H1 (cell line): ENCODE measurements at regions not wholly inside any gene's neighbourhood (a gene's known extent, or its start where the extent isn't known, plus 50 kb on each side); places are given as distances from the start of the nearest gene placed in this dataset.

ENCODE experiments used
- HDAC6 ChIP-seq: IDR thresholded peaks from one replicate; pipeline ENCODE4 v1.7.1; 2012; ENCODE audit warnings: low read depth, mild to moderate bottlenecking, inconsistent platforms, low read length, moderate library complexity
- RNF2 ChIP-seq: fragments of 200-900, 300-1000 bp; sonication (generic); IDR thresholded peaks from 2 replicates; pipeline ENCODE4 v1.7.1; 2016; ENCODE audit warnings: borderline replicate concordance, low read depth, mild to moderate bottlenecking, antibody characterized with exemption, low read length; ENCODE audit not compliant: poor library complexity, severe bottlenecking; ENCODE audit errors: missing control alignments
- TF ChIP-seq, protein P1 (sequence below): fragments of 300-600 bp; sonication (generic); IDR thresholded peaks from 2 replicates; pipeline ENCODE4 v1.7.1; 2012; ENCODE audit warnings: low read length, moderate library complexity, mild to moderate bottlenecking, inconsistent platforms; ENCODE audit not compliant: insufficient replicate concordance

- TF ChIP-seq, protein P1, sequence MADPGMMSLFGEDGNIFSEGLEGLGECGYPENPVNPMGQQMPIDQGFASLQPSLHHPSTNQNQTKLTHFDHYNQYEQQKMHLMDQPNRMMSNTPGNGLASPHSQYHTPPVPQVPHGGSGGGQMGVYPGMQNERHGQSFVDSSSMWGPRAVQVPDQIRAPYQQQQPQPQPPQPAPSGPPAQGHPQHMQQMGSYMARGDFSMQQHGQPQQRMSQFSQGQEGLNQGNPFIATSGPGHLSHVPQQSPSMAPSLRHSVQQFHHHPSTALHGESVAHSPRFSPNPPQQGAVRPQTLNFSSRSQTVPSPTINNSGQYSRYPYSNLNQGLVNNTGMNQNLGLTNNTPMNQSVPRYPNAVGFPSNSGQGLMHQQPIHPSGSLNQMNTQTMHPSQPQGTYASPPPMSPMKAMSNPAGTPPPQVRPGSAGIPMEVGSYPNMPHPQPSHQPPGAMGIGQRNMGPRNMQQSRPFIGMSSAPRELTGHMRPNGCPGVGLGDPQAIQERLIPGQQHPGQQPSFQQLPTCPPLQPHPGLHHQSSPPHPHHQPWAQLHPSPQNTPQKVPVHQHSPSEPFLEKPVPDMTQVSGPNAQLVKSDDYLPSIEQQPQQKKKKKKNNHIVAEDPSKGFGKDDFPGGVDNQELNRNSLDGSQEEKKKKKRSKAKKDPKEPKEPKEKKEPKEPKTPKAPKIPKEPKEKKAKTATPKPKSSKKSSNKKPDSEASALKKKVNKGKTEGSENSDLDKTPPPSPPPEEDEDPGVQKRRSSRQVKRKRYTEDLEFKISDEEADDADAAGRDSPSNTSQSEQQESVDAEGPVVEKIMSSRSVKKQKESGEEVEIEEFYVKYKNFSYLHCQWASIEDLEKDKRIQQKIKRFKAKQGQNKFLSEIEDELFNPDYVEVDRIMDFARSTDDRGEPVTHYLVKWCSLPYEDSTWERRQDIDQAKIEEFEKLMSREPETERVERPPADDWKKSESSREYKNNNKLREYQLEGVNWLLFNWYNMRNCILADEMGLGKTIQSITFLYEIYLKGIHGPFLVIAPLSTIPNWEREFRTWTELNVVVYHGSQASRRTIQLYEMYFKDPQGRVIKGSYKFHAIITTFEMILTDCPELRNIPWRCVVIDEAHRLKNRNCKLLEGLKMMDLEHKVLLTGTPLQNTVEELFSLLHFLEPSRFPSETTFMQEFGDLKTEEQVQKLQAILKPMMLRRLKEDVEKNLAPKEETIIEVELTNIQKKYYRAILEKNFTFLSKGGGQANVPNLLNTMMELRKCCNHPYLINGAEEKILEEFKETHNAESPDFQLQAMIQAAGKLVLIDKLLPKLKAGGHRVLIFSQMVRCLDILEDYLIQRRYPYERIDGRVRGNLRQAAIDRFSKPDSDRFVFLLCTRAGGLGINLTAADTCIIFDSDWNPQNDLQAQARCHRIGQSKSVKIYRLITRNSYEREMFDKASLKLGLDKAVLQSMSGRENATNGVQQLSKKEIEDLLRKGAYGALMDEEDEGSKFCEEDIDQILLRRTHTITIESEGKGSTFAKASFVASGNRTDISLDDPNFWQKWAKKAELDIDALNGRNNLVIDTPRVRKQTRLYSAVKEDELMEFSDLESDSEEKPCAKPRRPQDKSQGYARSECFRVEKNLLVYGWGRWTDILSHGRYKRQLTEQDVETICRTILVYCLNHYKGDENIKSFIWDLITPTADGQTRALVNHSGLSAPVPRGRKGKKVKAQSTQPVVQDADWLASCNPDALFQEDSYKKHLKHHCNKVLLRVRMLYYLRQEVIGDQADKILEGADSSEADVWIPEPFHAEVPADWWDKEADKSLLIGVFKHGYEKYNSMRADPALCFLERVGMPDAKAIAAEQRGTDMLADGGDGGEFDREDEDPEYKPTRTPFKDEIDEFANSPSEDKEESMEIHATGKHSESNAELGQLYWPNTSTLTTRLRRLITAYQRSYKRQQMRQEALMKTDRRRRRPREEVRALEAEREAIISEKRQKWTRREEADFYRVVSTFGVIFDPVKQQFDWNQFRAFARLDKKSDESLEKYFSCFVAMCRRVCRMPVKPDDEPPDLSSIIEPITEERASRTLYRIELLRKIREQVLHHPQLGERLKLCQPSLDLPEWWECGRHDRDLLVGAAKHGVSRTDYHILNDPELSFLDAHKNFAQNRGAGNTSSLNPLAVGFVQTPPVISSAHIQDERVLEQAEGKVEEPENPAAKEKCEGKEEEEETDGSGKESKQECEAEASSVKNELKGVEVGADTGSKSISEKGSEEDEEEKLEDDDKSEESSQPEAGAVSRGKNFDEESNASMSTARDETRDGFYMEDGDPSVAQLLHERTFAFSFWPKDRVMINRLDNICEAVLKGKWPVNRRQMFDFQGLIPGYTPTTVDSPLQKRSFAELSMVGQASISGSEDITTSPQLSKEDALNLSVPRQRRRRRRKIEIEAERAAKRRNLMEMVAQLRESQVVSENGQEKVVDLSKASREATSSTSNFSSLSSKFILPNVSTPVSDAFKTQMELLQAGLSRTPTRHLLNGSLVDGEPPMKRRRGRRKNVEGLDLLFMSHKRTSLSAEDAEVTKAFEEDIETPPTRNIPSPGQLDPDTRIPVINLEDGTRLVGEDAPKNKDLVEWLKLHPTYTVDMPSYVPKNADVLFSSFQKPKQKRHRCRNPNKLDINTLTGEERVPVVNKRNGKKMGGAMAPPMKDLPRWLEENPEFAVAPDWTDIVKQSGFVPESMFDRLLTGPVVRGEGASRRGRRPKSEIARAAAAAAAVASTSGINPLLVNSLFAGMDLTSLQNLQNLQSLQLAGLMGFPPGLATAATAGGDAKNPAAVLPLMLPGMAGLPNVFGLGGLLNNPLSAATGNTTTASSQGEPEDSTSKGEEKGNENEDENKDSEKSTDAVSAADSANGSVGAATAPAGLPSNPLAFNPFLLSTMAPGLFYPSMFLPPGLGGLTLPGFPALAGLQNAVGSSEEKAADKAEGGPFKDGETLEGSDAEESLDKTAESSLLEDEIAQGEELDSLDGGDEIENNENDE, result no peak
- no peak for TF ChIP-seq HDAC6
- TF ChIP-seq RNF2, result no peak
These were observed 219.2 kb downstream of the MTX2 start (continued) for GRCh38 chr2:176488431-176488830.
